ENCODE measurements at regions not wholly inside any gene's neighbourhood (a gene's known extent, or its start where the extent isn't known, plus 50 kb on each side); places are given as distances from the start of the nearest gene placed in this dataset.

- WGBS, 4 donors: 67 to 88% (median 82%) methylated on average over 1 of the region's 1 CpG
These were observed 351.4 kb downstream of the PLK2 start for GRCh38 chr5:58108511-58108910.

DNA sequence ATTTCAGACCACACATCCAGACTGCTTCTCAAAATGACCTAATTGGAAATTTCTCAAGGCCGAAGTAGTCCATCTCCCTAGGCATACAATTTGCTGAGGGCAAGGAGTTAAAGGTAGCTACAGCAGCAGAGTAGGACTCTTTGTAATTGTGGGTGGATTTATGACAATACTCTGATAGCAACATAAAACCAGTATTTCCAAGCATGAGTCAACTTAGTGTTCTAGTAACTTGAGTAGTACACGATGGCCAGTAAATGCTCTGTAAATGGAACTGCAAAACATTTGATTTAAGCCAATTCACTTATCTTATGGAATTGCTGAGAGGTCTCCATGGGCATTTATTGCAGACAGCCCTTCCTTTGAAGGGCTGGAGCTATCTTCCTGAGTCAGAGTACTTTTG is 352.2 kb downstream of the PLK2 start:
- H3K4me3 ChIP-seq: no peak overlapping the region
- ATAC-seq (no peak), DNase-seq (no peak)
- TF ChIP-seq POLR2A (IDR thresholded peaks at IDR 0.05) (no peak), CTCF (IDR thresholded peaks at IDR 0.05) (no peak)
- WGBS, 4 donors: 79 to 84% (median 82%) methylated on average over 2 of the region's 2 CpGs
- H3K36me3 ChIP-seq: no peaks in the 10 kb centered on the region
- no peak overlapping the region for H3K27ac ChIP-seq
- no peaks in the 10 kb centered on the region for H3K27me3 ChIP-seq
- H3K4me1 ChIP-seq: peaks cover 0 to 14% (median 0%) of the 10 kb centered on the region in 12 donors
- peaks cover 0 to 11% (median 0%) of the 10 kb centered on the region in 12 donors for H3K9me3 ChIP-seq
- intact Hi-C loops (cut with DNase I): no loop called here

More at GRCh38 chr5:58108511-58108910, 351.4 kb downstream of the PLK2 start:
- peaks cover 0 to 14% (median 0%) of the 10 kb centered on the region in 12 donors for H3K4me1 ChIP-seq
- no peaks in the 10 kb centered on the region for H3K27me3 ChIP-seq
- intact Hi-C loops (cut with DNase I): no loop called here
- H3K36me3 ChIP-seq: no peaks in the 10 kb centered on the region
- H3K4me3 ChIP-seq: no peak overlapping the region
- DNase-seq (no peak), ATAC-seq (no peak)
- H3K9me3 ChIP-seq: peaks cover 0 to 9% (median 0%) of the 10 kb centered on the region in 12 donors
- TF ChIP-seq POLR2A (IDR thresholded peaks at IDR 0.05) (no peak), CTCF (IDR thresholded peaks at IDR 0.05) (no peak)
- no peak overlapping the region for H3K27ac ChIP-seq

- WGBS, 4 donors: 64 to 76% (median 67%) methylated on average over 3 of the region's 3 CpGs
- H3K9me3 ChIP-seq: peaks cover 0 to 19% (median 0%) of the 10 kb centered on the region in 12 donors
- TF ChIP-seq POLR2A (IDR thresholded peaks at IDR 0.05) (no peak), CTCF (IDR thresholded peaks at IDR 0.05) (no peak)
- no peak overlapping the region for H3K4me3 ChIP-seq
- peaks cover 0 to 14% (median 0%) of the 10 kb centered on the region in 12 donors for H3K4me1 ChIP-seq
- intact Hi-C loops (cut with DNase I): no loop called here
- DNase-seq: no peak
- H3K36me3 ChIP-seq: no peaks in the 10 kb centered on the region
- no peaks in the 10 kb centered on the region for H3K27me3 ChIP-seq
- ATAC-seq: no peak
- H3K27ac ChIP-seq: no peak overlapping the region
These were observed 353.0 kb downstream of the PLK2 start for GRCh38 chr5:58106754-58107410.

DNA sequence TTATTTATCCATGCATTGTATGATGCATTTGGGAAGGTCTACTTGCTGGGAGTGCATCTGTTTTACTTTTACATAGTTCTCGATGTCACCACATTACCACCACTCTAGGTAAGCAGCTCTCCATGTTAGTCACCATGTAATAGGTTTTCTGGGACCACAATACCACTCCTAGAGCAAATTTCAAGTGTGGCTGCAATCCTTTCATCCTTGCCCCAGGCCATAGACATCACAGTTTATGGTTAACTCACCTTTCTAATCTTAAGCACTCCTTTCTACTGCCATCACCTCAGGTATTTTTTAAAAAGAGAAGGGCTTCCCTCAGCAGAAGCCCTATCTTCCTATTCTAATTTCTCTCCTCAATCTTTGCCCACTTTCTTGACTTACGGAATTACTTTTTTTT is 354.1 kb downstream of the PLK2 start:
- Histone ChIP-seq H3K4me3 (no peak overlapping the region), H3K27me3 (no peaks in the 10 kb centered on the region), H3K9me3 (peaks cover 0 to 29% (median 0%) of the 10 kb centered on the region in 12 donors), H3K27ac (no peak overlapping the region), H3K36me3 (no peaks in the 10 kb centered on the region), H3K4me1 (peaks cover 0 to 7% (median 0%) of the 10 kb centered on the region in 12 donors)
- DNase-seq (no peak), ATAC-seq (no peak)
- 97 to 100% (median 98%) methylated on average over 2 of the region's 2 CpGs for WGBS, 4 donors
- intact Hi-C loops (cut with DNase I): no loop called here
- TF ChIP-seq POLR2A (IDR thresholded peaks at IDR 0.05) (no peak), CTCF (IDR thresholded peaks at IDR 0.05) (no peak)
